IMR-90 (cell line): ENCODE measurements at regions not wholly inside any gene's neighbourhood (a gene's known extent, or its start where the extent isn't known, plus 50 kb on each side); places are given as distances from the start of the nearest gene placed in this dataset.

ENCODE experiments used
- ATAC-seq: fragments of 200-7000 bp; cut with Tn5 transposase; 2 replicates; pipeline ENCODE4 v1.9.1; 2020; ENCODE audit warnings: low read depth, mild to moderate bottlenecking, moderate library complexity
- BruUV-seq: library from RNA; stranded (reverse); fragments of 400-500 nt; replicated peaks from 2 replicates; lab custom pipeline; 2021; lab: Mats Ljungman, UMichigan
- CTCF ChIA-PET: fragments of 300-600 bp; formaldehyde crosslinking; extraction: SDS; loops from one replicate; lab custom pipeline; 2021; ENCODE audit warnings: antibody characterized with exemption; lab: Yijun Ruan, JAX
- POLR2A ChIA-PET: fragments of 300-600 bp; sonication (Branson Sonifier 250); formaldehyde crosslinking; loops from one replicate; lab custom pipeline; 2022; ENCODE audit warnings: antibody characterized with exemption; ENCODE audit not compliant: unreplicated experiment; lab: Charles Lee
- DNase-seq: peaks from one replicate; pipeline ENCODE4 v3.0.0; 2013
- H2AFZ ChIP-seq: replicated peaks from 2 replicates; pipeline ENCODE3; 2013; ENCODE audit warnings: low read length, mild to moderate bottlenecking; ENCODE audit not compliant: poor library complexity
- H2AK5ac ChIP-seq: 2 replicates; pipeline ENCODE4 v1.6.1; 2013; ENCODE audit warnings: low read depth, low read length, inconsistent platforms
- H2AK9ac ChIP-seq: replicated peaks from 2 replicates; pipeline ENCODE3; 2013; ENCODE audit warnings: mild to moderate bottlenecking, low read depth, low read length, moderate library complexity; ENCODE audit not compliant: poor library complexity
- H2BK120ac ChIP-seq: 2 replicates; pipeline ENCODE4 v1.6.1; 2013; ENCODE audit warnings: low read depth, low read length, inconsistent platforms
- H2BK15ac ChIP-seq: 3 replicates; pipeline ENCODE4 v1.6.1; 2013; ENCODE audit warnings: low read depth, low read length, inconsistent platforms
- H2BK20ac ChIP-seq: 2 replicates; pipeline ENCODE4 v1.6.1; 2013; ENCODE audit warnings: low read depth, mild to moderate bottlenecking, inconsistent platforms, low read length, moderate library complexity
- H2BK5ac ChIP-seq: 2 replicates; pipeline ENCODE4 v1.6.1; 2013; ENCODE audit warnings: mild to moderate bottlenecking, low read depth, low read length, inconsistent platforms; ENCODE audit not compliant: poor library complexity, severe bottlenecking
- H3K14ac ChIP-seq: replicated peaks from 2 replicates; pipeline ENCODE4 v1.6.1; 2013; ENCODE audit warnings: low read depth, low read length, inconsistent platforms
- H3K18ac ChIP-seq: 2 replicates; pipeline ENCODE4 v1.6.1; 2013; ENCODE audit warnings: low read depth, low read length, control low read depth
- H3K23ac ChIP-seq: 2 replicates; pipeline ENCODE4 v1.6.1; 2013; ENCODE audit warnings: low read depth, low read length, inconsistent platforms
- H3K27ac ChIP-seq: 2 replicates; pipeline ENCODE4 v1.5.1; 2013; ENCODE audit warnings: mild to moderate bottlenecking, control low read depth, low read length; ENCODE audit not compliant: insufficient read depth
- H3K27me3 ChIP-seq: 2 replicates; pipeline ENCODE4 v1.6.1; 2013; ENCODE audit warnings: low read length; ENCODE audit not compliant: control insufficient read depth, insufficient read depth
- H3K36me3 ChIP-seq: 2 replicates; pipeline ENCODE4 v1.6.1; 2013; ENCODE audit warnings: low read length, mixed read lengths; ENCODE audit not compliant: control insufficient read depth, insufficient read depth
- H3K4ac ChIP-seq: 2 replicates; pipeline ENCODE4 v1.6.1; 2013; ENCODE audit warnings: low read depth, low read length, inconsistent platforms
- H3K4me1 ChIP-seq: 2 replicates; pipeline ENCODE4 v1.6.1; 2013; ENCODE audit warnings: low read length, mixed read lengths; ENCODE audit not compliant: control insufficient read depth, insufficient read depth
- H3K4me2 ChIP-seq: 2 replicates; pipeline ENCODE4 v1.6.1; 2013; ENCODE audit warnings: low read depth, mild to moderate bottlenecking, control low read depth, low read length, moderate library complexity
- H3K4me3 ChIP-seq: 2 replicates; pipeline ENCODE4 v1.5.1; 2013; ENCODE audit warnings: low read depth, mild to moderate bottlenecking, control low read depth, low read length, moderate library complexity; ENCODE audit not compliant: insufficient read depth
- H3K56ac ChIP-seq: 2 replicates; pipeline ENCODE4 v1.6.1; 2013; ENCODE audit warnings: low read length, inconsistent platforms; ENCODE audit not compliant: insufficient read depth; ENCODE audit errors: extremely low read depth
- H3K79me1 ChIP-seq, 2 experiments: 2 replicates each; pipeline ENCODE4 v1.6.1; 2013; ENCODE audit warnings: low read length in 2 of 2, inconsistent platforms in 1 of 2, low read depth in 1 of 2
- H3K9ac ChIP-seq: 2 replicates; pipeline ENCODE4 v1.6.1; 2013; ENCODE audit warnings: low read depth, low read length, control low read depth
- H3K9me1 ChIP-seq: 2 replicates; pipeline ENCODE4 v1.6.1; 2013; ENCODE audit warnings: low read length, inconsistent platforms; ENCODE audit not compliant: insufficient read depth
- H3K9me3 ChIP-seq: 2 replicates; pipeline ENCODE4 v1.6.1; 2013; ENCODE audit warnings: low read length; ENCODE audit not compliant: control insufficient read depth, insufficient read depth
- H4K20me1 ChIP-seq: 2 replicates; pipeline ENCODE4 v1.6.1; 2013; ENCODE audit warnings: low read length, inconsistent platforms; ENCODE audit not compliant: insufficient read depth
- H4K5ac ChIP-seq: 2 replicates; pipeline ENCODE4 v1.6.1; 2013; ENCODE audit warnings: mild to moderate bottlenecking, low read depth, low read length, control low read depth
- H4K8ac ChIP-seq, 2 experiments: 2 replicates each; pipeline ENCODE4 v1.6.1; 2013; ENCODE audit warnings: low read depth in 2 of 2, low read length in 2 of 2, control low read depth in 1 of 2, inconsistent platforms in 1 of 2
- H4K91ac ChIP-seq: 2 replicates; pipeline ENCODE4 v1.6.1; 2013; ENCODE audit warnings: low read depth, low read length, inconsistent platforms; ENCODE audit not compliant: insufficient read depth
- MAZ ChIP-seq: IDR thresholded peaks from 2 replicates; pipeline ENCODE4 v1.6.1; 2012; ENCODE audit warnings: low read depth, mild to moderate bottlenecking, low read length, improper control_type of control experiment, moderate library complexity, borderline replicate concordance
- POLR2A ChIP-seq: IDR thresholded peaks from 2 replicates; pipeline ENCODE4 v1.6.1; 2012; ENCODE audit warnings: mild to moderate bottlenecking, low read depth, low read length
- RAD21 ChIP-seq: IDR thresholded peaks from 2 replicates; pipeline ENCODE4 v1.6.1; 2012; ENCODE audit warnings: low read length, improper control_type of control experiment
- RCOR1 ChIP-seq: IDR thresholded peaks from 2 replicates; pipeline ENCODE4 v1.6.1; 2012; ENCODE audit warnings: mild to moderate bottlenecking, low read length, improper control_type of control experiment; ENCODE audit not compliant: insufficient replicate concordance
- SMC3 ChIP-seq: fragments of 150-350 bp; IDR thresholded peaks from 2 replicates; pipeline ENCODE4 v1.6.1; 2016; ENCODE audit warnings: low read depth, mild to moderate bottlenecking, antibody characterized with exemption, low read length, moderate library complexity
- USF2 ChIP-seq: fragments of 150-350 bp; IDR thresholded peaks from 2 replicates; pipeline ENCODE4 v1.6.1; 2017; ENCODE audit warnings: mild to moderate bottlenecking, antibody characterized with exemption, low read length, low read depth
- WGBS, 2 experiments: methylation state at CpG; one replicate each; pipeline versions ENCODE4 v1.1.5 to v1.1.7; 2013; ENCODE audit warnings: missing lambda C conversion rate in 2 of 2; ENCODE audit not compliant: insufficient read length in 1 of 2; ENCODE audit errors: extremely low coverage in 2 of 2; 5-methylcytosine and 5-hydroxymethylcytosine counted together
- dilution Hi-C: fragments of 300-500 bp; cut with HindIII; formaldehyde crosslinking; loops from one replicate; pipeline ENCODE4 v1.14.3; 2018; ENCODE audit warnings: low sequenced_read_pairs; ENCODE audit not compliant: unreplicated experiment
- in situ Hi-C: fragments of 300-500 bp; cut with MboI; formaldehyde crosslinking; loops from 3 replicates; pipeline ENCODE4 v1.14.3; 2019; ENCODE audit warnings: low sequenced_read_pairs, inconsistent platforms, mixed read lengths
- intact Hi-C: fragments of 100-400 bp; cut with micrococcal nuclease; formaldehyde crosslinking; loops from 2 replicates; pipeline ENCODE4 v1.10.0; 2022

DNA sequence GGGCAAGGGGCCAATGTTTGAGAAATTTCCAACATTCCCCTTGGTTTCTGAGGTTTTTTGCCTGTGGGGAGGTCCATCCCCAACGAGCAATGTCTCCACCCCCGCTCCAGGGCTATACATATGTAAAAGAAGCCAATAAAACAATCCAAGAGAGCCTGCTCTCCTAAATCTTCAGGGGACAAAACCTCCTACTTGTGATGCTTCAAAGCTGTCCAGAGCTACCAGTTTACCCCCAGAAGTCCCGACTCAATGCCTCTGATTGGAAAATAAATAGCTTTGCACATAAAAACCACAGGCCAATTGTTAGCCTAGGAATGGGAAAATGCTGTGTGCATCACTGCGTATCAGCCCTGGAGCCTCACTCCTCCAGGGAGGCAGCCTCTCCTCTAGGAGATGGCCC, 66.0 kb upstream of the PAX6 start:
- dilution Hi-C loops = no loop called here
- Histone ChIP-seq H3K9me3 (no peaks in the 10 kb centered on the region), H2AFZ (no peak overlapping the region), H3K27me3 (peaks cover 16% of the 10 kb centered on the region), H3K27ac (no peak overlapping the region), H2BK15ac (no peak overlapping the region), H4K91ac (no peak overlapping the region), H2AK5ac (no peak overlapping the region), H2BK20ac (no peak overlapping the region), H2BK120ac (no peak overlapping the region), H3K23ac (no peak overlapping the region), H4K5ac (no peak overlapping the region), H3K9ac (no peak overlapping the region), H3K36me3 (no peaks in the 10 kb centered on the region), H3K4me1 (no peaks in the 10 kb centered on the region), H3K9me1 (no peaks in the 10 kb centered on the region), H3K14ac (no peak overlapping the region), H3K56ac (no peak overlapping the region), H4K8ac (no peak overlapping the region), H2AK9ac (no peak overlapping the region), H4K20me1 (no peaks in the 10 kb centered on the region), H2BK5ac (no peak overlapping the region), H3K18ac (no peak overlapping the region), H3K79me1 (no peaks in the 10 kb centered on the region), H3K4me2 (no peak overlapping the region), H3K4ac (no peak overlapping the region), H3K4me3 (no peak overlapping the region)
- intact Hi-C loops = loop anchor here (10.0 kb wide), 2 partner anchors 298 to 532 kb away; no protein-coding TSS in a partner anchor
- no peak for ATAC-seq
- POLR2A ChIA-PET = no interaction called here
- no peak for DNase-seq
- no TSS peak for BruUV-seq
- no peak for TF ChIP-seq SMC3
- TF ChIP-seq RAD21 = no peak
- no peak for TF ChIP-seq RCOR1
- no peak for TF ChIP-seq MAZ
- no peak for TF ChIP-seq USF2
- no peak for TF ChIP-seq POLR2A
- in situ Hi-C loops = loop anchor here (10.0 kb wide), 2 partner anchors 382 to 482 kb away; no protein-coding TSS in a partner anchor
- WGBS, 2 experiments = no CpG with 5 or more reads among the region's 4 CpGs
- CTCF ChIA-PET = interaction anchor here (0.6 to 1.0 kb wide), 2 partner anchors 10 to 288 kb away, joined by 3 to 4 read pairs; no protein-coding TSS in a partner anchor
